Thyroid gland (tissue), 4 donors: ENCODE measurements at regions not wholly inside any gene's neighbourhood (a gene's known extent, or its start where the extent isn't known, plus 50 kb on each side); places are given as distances from the start of the nearest gene placed in this dataset.

Experiments used
- DNase-seq, 2 donors: peaks; one replicate each; pipeline ENCODE4 v3.0.0-alpha.2; 2019
- H3K27ac ChIP-seq, 3 donors: fragments of 200-600 bp; sonication (generic); 1 replicate in 2 of 3; 2 replicates in 1 of 3; pipeline ENCODE4 v1.5.1; 2016 to 2019; ENCODE audit warnings: mild to moderate bottlenecking in 1 of 3, moderate library complexity in 1 of 3
- H3K27me3 ChIP-seq: fragments of 200-600 bp; sonication (generic); one replicate; pipeline ENCODE4 v1.5.1; 2019
- H3K36me3 ChIP-seq, 2 donors: fragments of 200-600 bp; sonication (generic); one replicate each; pipeline ENCODE4 v1.5.1; 2016 to 2019
- H3K4me1 ChIP-seq, 2 donors: fragments of 200-600 bp; sonication (generic); one replicate each; pipeline ENCODE4 v1.5.1; 2017 to 2019
- H3K4me3 ChIP-seq, 3 donors: fragments of 200-600 bp; sonication (generic); replicated peaks in 1 of 3; 1 replicate in 2 of 3; 2 replicates in 1 of 3; pipeline ENCODE4 v1.5.1; 2016; ENCODE audit warnings: mild to moderate bottlenecking in 1 of 3
- H3K9me3 ChIP-seq: fragments of 200-600 bp; sonication (generic); one replicate; pipeline ENCODE4 v1.5.1; 2017
- POLR2A ChIP-seq, 2 donors: fragments of 450-650 bp; IDR thresholded peaks; one replicate each; pipeline ENCODE4 v1.6.1; 2017; ENCODE audit warnings: antibody characterized with exemption in 2 of 2, mild to moderate bottlenecking in 2 of 2, moderate library complexity in 1 of 2
- WGBS, 2 donors: methylation state at CpG; one replicate each; pipeline ENCODE4 v1.1.5; 2017; 5-methylcytosine and 5-hydroxymethylcytosine counted together
- intact Hi-C: fragments of 100-400 bp; cut with DNase I; formaldehyde crosslinking; loops from one replicate; pipeline ENCODE4 v1.15.1; 2023
- TF ChIP-seq, protein P1 (sequence below), 6 experiments: fragments of 200-600 bp in 3 of 6; fragments of 450-650 bp in 3 of 6; sonication (generic) in 3 of 6; IDR thresholded peaks; one replicate each; pipeline ENCODE4 v1.5.1; 2016 to 2019; ENCODE audit warnings: antibody characterized with exemption in 6 of 6, mild to moderate bottlenecking in 2 of 6, inconsistent platforms in 1 of 6, moderate library complexity in 1 of 6

DNA sequence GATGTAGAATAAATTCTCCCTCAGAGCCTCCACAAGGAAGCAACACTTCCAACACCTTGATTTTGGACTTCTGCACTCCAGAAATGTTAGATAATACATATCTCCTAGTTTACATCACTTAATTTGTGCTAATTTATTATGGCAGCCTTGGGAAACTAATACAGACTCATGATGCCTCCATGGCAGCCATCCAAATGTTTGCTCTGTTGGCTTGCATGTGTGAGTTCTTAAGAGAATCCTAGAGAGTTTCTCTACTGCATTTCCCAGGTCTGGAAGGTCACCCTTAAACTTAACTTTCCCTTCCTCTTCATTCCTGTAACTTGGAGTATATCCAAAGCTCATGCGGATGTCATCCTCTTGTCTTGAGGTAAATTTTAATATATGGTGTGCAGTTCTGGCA, 956.1 kb downstream of the ADGRL3 start:
- Histone ChIP-seq H3K36me3 (no peaks in the 10 kb centered on the region), H3K27me3 (no peaks in the 10 kb centered on the region), H3K4me3 (no peak overlapping the region), H3K4me1 (no peaks in the 10 kb centered on the region), H3K9me3 (no peaks in the 10 kb centered on the region), H3K27ac (no peak overlapping the region)
- intact Hi-C loops = no loop called here
- 37 to 63% methylated on average over 1 of the region's 1 CpG for WGBS, 2 donors
- no peak for DNase-seq
- TF ChIP-seq POLR2A (IDR thresholded peaks at IDR 0.05) = no peak
- TF ChIP-seq, protein P1, sequence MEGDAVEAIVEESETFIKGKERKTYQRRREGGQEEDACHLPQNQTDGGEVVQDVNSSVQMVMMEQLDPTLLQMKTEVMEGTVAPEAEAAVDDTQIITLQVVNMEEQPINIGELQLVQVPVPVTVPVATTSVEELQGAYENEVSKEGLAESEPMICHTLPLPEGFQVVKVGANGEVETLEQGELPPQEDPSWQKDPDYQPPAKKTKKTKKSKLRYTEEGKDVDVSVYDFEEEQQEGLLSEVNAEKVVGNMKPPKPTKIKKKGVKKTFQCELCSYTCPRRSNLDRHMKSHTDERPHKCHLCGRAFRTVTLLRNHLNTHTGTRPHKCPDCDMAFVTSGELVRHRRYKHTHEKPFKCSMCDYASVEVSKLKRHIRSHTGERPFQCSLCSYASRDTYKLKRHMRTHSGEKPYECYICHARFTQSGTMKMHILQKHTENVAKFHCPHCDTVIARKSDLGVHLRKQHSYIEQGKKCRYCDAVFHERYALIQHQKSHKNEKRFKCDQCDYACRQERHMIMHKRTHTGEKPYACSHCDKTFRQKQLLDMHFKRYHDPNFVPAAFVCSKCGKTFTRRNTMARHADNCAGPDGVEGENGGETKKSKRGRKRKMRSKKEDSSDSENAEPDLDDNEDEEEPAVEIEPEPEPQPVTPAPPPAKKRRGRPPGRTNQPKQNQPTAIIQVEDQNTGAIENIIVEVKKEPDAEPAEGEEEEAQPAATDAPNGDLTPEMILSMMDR (IDR thresholded peaks at IDR 0.05) = no peak

GRCh38 chr4:62145276-62145675, 945.1 kb downstream of the ADGRL3 start:
- TF ChIP-seq, protein P1 (IDR thresholded peaks at IDR 0.05) = no peak
- TF ChIP-seq POLR2A (IDR thresholded peaks at IDR 0.05) = no peak
- WGBS, 2 donors = 70 to 77% methylated on average over 2 of the region's 2 CpGs
- Histone ChIP-seq H3K4me1 (no peaks in the 10 kb centered on the region), H3K27me3 (no peaks in the 10 kb centered on the region), H3K36me3 (no peaks in the 10 kb centered on the region), H3K27ac (no peak overlapping the region), H3K9me3 (no peaks in the 10 kb centered on the region), H3K4me3 (no peak overlapping the region)
- DNase-seq = no peak
- intact Hi-C loops = no loop called here

DNA sequence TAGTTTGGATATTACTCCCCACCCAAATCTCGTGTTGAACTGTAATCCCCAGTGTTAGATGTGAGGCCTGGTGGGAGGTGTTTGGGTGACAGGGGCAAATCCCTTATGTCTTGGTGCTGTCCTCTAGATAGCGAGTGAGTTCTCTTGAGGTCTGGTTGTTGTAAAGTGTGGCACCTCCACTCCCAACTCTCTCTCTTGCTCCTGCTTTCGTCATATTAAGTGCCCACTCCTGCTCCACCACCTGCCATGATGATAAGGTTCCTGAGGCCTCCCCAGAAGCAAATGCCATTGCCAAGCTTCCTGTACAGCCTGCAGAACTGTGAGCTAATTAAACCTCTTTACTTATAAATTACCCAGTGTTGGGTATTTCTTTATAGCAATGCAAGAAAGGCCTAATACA, 944.3 kb downstream of the ADGRL3 start:
- H3K4me1 ChIP-seq = no peaks in the 10 kb centered on the region
- no peak overlapping the region for H3K4me3 ChIP-seq
- intact Hi-C loops = no loop called here
- DNase-seq = no peak
- H3K36me3 ChIP-seq = no peaks in the 10 kb centered on the region
- H3K9me3 ChIP-seq = no peaks in the 10 kb centered on the region
- WGBS, 2 donors = 87 to 88% methylated on average over 3 of the region's 3 CpGs
- no peak overlapping the region for H3K27ac ChIP-seq
- TF ChIP-seq, protein P1 (IDR thresholded peaks at IDR 0.05) = no peak
- no peak for TF ChIP-seq POLR2A (IDR thresholded peaks at IDR 0.05)
- H3K27me3 ChIP-seq = no peaks in the 10 kb centered on the region

- no peak for TF ChIP-seq POLR2A (IDR thresholded peaks at IDR 0.05)
- TF ChIP-seq, protein P1 (IDR thresholded peaks at IDR 0.05) = no peak
- no peak for DNase-seq
- Histone ChIP-seq H3K36me3 (no peaks in the 10 kb centered on the region), H3K4me3 (no peak overlapping the region), H3K9me3 (no peaks in the 10 kb centered on the region), H3K4me1 (no peaks in the 10 kb centered on the region), H3K27ac (no peak overlapping the region), H3K27me3 (no peaks in the 10 kb centered on the region)
- WGBS, 2 donors = 72 to 81% methylated on average over 1 of the region's 1 CpG
- intact Hi-C loops = no loop called here
These were observed 935.5 kb downstream of the ADGRL3 start for GRCh38 chr4:62135565-62136156.

GRCh38 chr4:62133977-62134376, 933.9 kb downstream of the ADGRL3 start:
- no peak for DNase-seq
- Histone ChIP-seq H3K36me3 (no peaks in the 10 kb centered on the region), H3K4me3 (no peak overlapping the region), H3K9me3 (no peaks in the 10 kb centered on the region), H3K4me1 (no peaks in the 10 kb centered on the region), H3K27ac (no peak overlapping the region), H3K27me3 (no peaks in the 10 kb centered on the region)
- intact Hi-C loops = no loop called here
- 79 to 88% methylated on average over 6 of the region's 6 CpGs for WGBS, 2 donors
- TF ChIP-seq, protein P1 (IDR thresholded peaks at IDR 0.05) = no peak
- no peak for TF ChIP-seq POLR2A (IDR thresholded peaks at IDR 0.05)
